ENCODE measurements at regions not wholly inside any gene's neighbourhood (a gene's known extent, or its start where the extent isn't known, plus 50 kb on each side); places are given as distances from the start of the nearest gene placed in this dataset.

DNA sequence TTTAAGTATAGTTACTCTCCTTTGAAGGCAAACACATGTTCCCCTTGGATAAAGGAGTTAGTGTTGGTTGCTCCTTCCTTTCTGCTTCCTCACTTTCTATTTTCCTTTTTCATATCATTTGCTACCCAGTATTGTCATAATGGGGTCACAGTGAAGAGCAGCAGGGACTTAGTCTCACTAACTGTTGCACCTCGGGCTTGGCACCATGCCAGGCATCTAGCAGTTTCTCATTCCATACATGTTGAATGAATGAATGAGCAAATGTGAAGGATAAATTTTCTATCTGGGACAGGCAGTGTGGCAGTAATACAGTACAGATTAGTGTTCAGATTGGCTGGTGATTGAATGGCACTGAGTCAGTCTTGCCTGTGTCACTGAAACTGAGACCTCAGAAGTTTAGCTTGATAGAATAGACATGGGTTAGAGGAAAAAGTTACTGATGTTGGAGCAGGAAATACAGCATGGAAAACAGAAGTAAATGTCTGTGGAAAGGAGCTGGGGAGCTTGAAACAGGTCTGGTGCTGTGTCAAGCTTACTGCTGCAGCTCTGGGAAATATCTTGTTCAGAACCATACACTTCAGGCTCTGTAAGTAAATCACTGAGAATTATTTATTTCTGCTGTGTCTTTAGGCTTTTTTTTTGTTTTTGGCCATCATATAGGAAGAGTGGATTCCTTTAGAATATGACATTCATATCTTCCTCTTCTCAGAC lies 55.8 kb upstream of the PITX2 start:
- Histone ChIP-seq H4K20me1 (ENCODE audit: control insufficient read depth, extremely low read depth, insufficient read depth, low read length) (no peaks in the 10 kb centered on the region), H3K9me3 (ENCODE audit: control insufficient read depth, low read depth, low read length) (no peaks in the 10 kb centered on the region), H3K4me1 (ENCODE audit: control insufficient read depth, extremely low read depth, insufficient read depth, low read length) (no peaks in the 10 kb centered on the region), H3K27me3 (ENCODE audit: control insufficient read depth, extremely low read depth, insufficient read depth, low read length) (no peaks in the 10 kb centered on the region), H3K4me2 (ENCODE audit: control insufficient read depth, extremely low read depth, insufficient read depth, low read depth, low read length) (no peak overlapping the region), H2AFZ (ENCODE audit: control insufficient read depth, low read length) (no peak overlapping the region), H3K79me2 (ENCODE audit: control insufficient read depth, insufficient read depth, low read length) (no peaks in the 10 kb centered on the region), H3K27ac (ENCODE audit: control insufficient read depth, insufficient read depth, low read length) (no peak overlapping the region), H3K4me3 (ENCODE audit: control insufficient read depth in 2 of 3, extremely low read depth in 1 of 3, insufficient read depth in 2 of 3, low read depth in 1 of 3, low read length in 3 of 3) (no peak overlapping the region), H3K36me3 (ENCODE audit: control insufficient read depth in 2 of 2, extremely low read depth in 1 of 2, insufficient read depth in 2 of 2, low read length in 2 of 2) (no peaks in the 10 kb centered on the region), H3K9me1 (ENCODE audit: control insufficient read depth, extremely low read depth, insufficient read depth, low read length) (no peaks in the 10 kb centered on the region), H3K9ac (ENCODE audit: control insufficient read depth, extremely low read depth, insufficient read depth, low read length) (no peak overlapping the region)
- no peak for DNase-seq (ENCODE audit: low read depth, low spot score)
- no peak for FAIRE-seq
- dilution Hi-C loops (cut with MboI; ENCODE audit: extremely low pct_ligation_motif_present, low sequenced_read_pairs) = no loop called here
- no peak for TF ChIP-seq EZH2 (IDR thresholded peaks at IDR 0.05; ENCODE audit: low read length)
- TF ChIP-seq, protein P1, sequence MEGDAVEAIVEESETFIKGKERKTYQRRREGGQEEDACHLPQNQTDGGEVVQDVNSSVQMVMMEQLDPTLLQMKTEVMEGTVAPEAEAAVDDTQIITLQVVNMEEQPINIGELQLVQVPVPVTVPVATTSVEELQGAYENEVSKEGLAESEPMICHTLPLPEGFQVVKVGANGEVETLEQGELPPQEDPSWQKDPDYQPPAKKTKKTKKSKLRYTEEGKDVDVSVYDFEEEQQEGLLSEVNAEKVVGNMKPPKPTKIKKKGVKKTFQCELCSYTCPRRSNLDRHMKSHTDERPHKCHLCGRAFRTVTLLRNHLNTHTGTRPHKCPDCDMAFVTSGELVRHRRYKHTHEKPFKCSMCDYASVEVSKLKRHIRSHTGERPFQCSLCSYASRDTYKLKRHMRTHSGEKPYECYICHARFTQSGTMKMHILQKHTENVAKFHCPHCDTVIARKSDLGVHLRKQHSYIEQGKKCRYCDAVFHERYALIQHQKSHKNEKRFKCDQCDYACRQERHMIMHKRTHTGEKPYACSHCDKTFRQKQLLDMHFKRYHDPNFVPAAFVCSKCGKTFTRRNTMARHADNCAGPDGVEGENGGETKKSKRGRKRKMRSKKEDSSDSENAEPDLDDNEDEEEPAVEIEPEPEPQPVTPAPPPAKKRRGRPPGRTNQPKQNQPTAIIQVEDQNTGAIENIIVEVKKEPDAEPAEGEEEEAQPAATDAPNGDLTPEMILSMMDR (optimal IDR thresholded peaks at IDR 0.05 in 1 of 3, IDR thresholded peaks at IDR 0.05 in 1 of 3, conservative IDR thresholded peaks at IDR 0.05 in 1 of 3; ENCODE audit: extremely low read depth in 1 of 3, insufficient read depth in 2 of 3, low read length in 3 of 3) = no peak

DNA sequence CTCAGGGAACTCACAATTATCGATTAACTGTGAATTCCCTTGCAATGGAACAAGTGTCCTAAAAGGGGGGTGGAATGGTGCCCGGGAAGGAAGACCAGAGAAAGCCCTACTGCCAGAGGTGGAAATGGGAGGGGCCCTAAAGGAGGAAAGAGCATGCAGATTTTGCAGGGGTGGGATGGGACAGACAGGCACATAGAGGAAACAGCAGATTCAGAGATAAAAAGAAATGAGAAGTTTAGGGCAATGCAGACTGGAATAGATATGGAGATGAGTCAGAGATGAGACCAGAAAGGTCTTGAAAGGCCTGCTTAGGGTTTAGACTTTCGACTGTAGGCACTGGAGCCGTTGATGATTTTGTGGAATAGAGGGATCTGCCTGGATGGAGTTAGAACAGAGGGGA lies 57.4 kb upstream of the PITX2 start:
- Histone ChIP-seq H3K9ac (ENCODE audit: control insufficient read depth, extremely low read depth, insufficient read depth, low read length) (no peak overlapping the region), H3K27me3 (ENCODE audit: control insufficient read depth, extremely low read depth, insufficient read depth, low read length) (no peaks in the 10 kb centered on the region), H4K20me1 (ENCODE audit: control insufficient read depth, extremely low read depth, insufficient read depth, low read length) (no peaks in the 10 kb centered on the region), H3K36me3 (ENCODE audit: control insufficient read depth in 2 of 2, extremely low read depth in 1 of 2, insufficient read depth in 2 of 2, low read length in 2 of 2) (no peaks in the 10 kb centered on the region), H3K79me2 (ENCODE audit: control insufficient read depth, insufficient read depth, low read length) (no peaks in the 10 kb centered on the region), H3K4me2 (ENCODE audit: control insufficient read depth, extremely low read depth, insufficient read depth, low read depth, low read length) (no peak overlapping the region), H3K9me1 (ENCODE audit: control insufficient read depth, extremely low read depth, insufficient read depth, low read length) (no peaks in the 10 kb centered on the region), H3K9me3 (ENCODE audit: control insufficient read depth, low read depth, low read length) (no peaks in the 10 kb centered on the region), H3K4me1 (ENCODE audit: control insufficient read depth, extremely low read depth, insufficient read depth, low read length) (no peaks in the 10 kb centered on the region), H3K27ac (ENCODE audit: control insufficient read depth, insufficient read depth, low read length) (no peak overlapping the region), H3K4me3 (ENCODE audit: control insufficient read depth in 2 of 3, extremely low read depth in 1 of 3, insufficient read depth in 2 of 3, low read depth in 1 of 3, low read length in 3 of 3) (no peak overlapping the region), H2AFZ (ENCODE audit: control insufficient read depth, low read length) (no peak overlapping the region)
- FAIRE-seq (no peak), DNase-seq (ENCODE audit: low read depth, low spot score) (no peak)
- dilution Hi-C loops (cut with MboI; ENCODE audit: extremely low pct_ligation_motif_present, low sequenced_read_pairs) = no loop called here
- TF ChIP-seq, protein P1 (optimal IDR thresholded peaks at IDR 0.05 in 1 of 3, IDR thresholded peaks at IDR 0.05 in 1 of 3, conservative IDR thresholded peaks at IDR 0.05 in 1 of 3; ENCODE audit: extremely low read depth in 1 of 3, insufficient read depth in 2 of 3, low read length in 3 of 3) = no peak

Data from keratinocyte (primary cell).